D721Med (cell line): ENCODE measurements at regions not wholly inside any gene's neighbourhood (a gene's known extent, or its start where the extent isn't known, plus 50 kb on each side); places are given as distances from the start of the nearest gene placed in this dataset.

Experiments
- DNase-seq: peaks from one replicate; pipeline ENCODE4 v3.0.0; 2011; ENCODE audit warnings: low spot score; ENCODE audit not compliant: insufficient read length
- FAIRE-seq: peaks from 2 replicates; lab custom pipeline; 2011; peaks lifted over from hg19 to GRCh38; lab: Jason Lieb, UNC
- CTCF ChIP-seq: IDR thresholded peaks from 2 replicates; pipeline ENCODE4 v1.5.1; 2012; ENCODE audit warnings: mild to moderate bottlenecking, control low read depth; ENCODE audit not compliant: insufficient read depth; ENCODE audit errors: missing control alignments

GRCh38 chr13:110782185-110782584 is 68.7 kb downstream of the ING1 start:
- no peak for TF ChIP-seq CTCF
- DNase-seq (no peak), FAIRE-seq (no peak)

GRCh38 chr13:110784704-110785103 is 71.2 kb downstream of the ING1 start:
- no peak for FAIRE-seq
- no peak for DNase-seq
- TF ChIP-seq CTCF, result no peak

GRCh38 chr13:110788778-110789177 is 75.3 kb downstream of the ING1 start:
- FAIRE-seq (no peak), DNase-seq (no peak)
- no peak for TF ChIP-seq CTCF

- FAIRE-seq (no peak), DNase-seq (no peak)
- no peak for TF ChIP-seq CTCF
Observed at GRCh38 chr13:110789871-110790270, 76.4 kb downstream of the ING1 start.

- FAIRE-seq (no peak), DNase-seq (no peak)
- TF ChIP-seq CTCF, result no peak
Observed at GRCh38 chr13:110790371-110790770, 76.9 kb downstream of the ING1 start.

GRCh38 chr13:110794209-110794608 is 80.7 kb downstream of the ING1 start:
- FAIRE-seq (no peak), DNase-seq (no peak)
- TF ChIP-seq CTCF, result no peak

GRCh38 chr13:110797230-110797877 is 83.9 kb downstream of the ING1 start:
- no peak for DNase-seq
- FAIRE-seq, result no peak
- no peak for TF ChIP-seq CTCF
